ENCODE measurements at regions not wholly inside any gene's neighbourhood (a gene's known extent, or its start where the extent isn't known, plus 50 kb on each side); places are given as distances from the start of the nearest gene placed in this dataset.

- no peak for TF ChIP-seq CTCF (IDR thresholded peaks at IDR 0.05; ENCODE audit: insufficient read depth, low read length)
- no peak for TF ChIP-seq POLR2AphosphoS5 (IDR thresholded peaks at IDR 0.05; ENCODE audit: low read depth)
- TF ChIP-seq GABPA (IDR thresholded peaks at IDR 0.05; ENCODE audit: low read depth) = no peak
- TF ChIP-seq REST (IDR thresholded peaks at IDR 0.05; ENCODE audit: insufficient replicate concordance, low read depth) = no peak
- TF ChIP-seq SPI1 (IDR thresholded peaks at IDR 0.05; ENCODE audit: borderline replicate concordance, low read depth) = no peak
- Histone ChIP-seq H3K27ac (replicated peaks) (no peak overlapping the region), H3K4me3 (replicated peaks; ENCODE audit: insufficient read depth, low read length) (no peak overlapping the region), H3K27me3 (ENCODE audit: insufficient read depth, poor library complexity, severe bottlenecking) (no peaks in the 10 kb centered on the region)
- DNase-seq (ENCODE audit: low read depth in 1 of 2, low spot score in 1 of 2) = no peak
Observed at GRCh38 chr3:81898336-81898735, 136.9 kb upstream of the GBE1 start.

GRCh38 chr3:81894598-81894997, 133.2 kb upstream of the GBE1 start:
- no peaks in the 10 kb centered on the region for H3K27me3 ChIP-seq (ENCODE audit: insufficient read depth, poor library complexity, severe bottlenecking)
- no peak for DNase-seq (ENCODE audit: low read depth in 1 of 2, low spot score in 1 of 2)
- TF ChIP-seq GABPA (IDR thresholded peaks at IDR 0.05; ENCODE audit: low read depth) (no peak), SPI1 (IDR thresholded peaks at IDR 0.05; ENCODE audit: borderline replicate concordance, low read depth) (no peak), POLR2AphosphoS5 (IDR thresholded peaks at IDR 0.05; ENCODE audit: low read depth) (no peak), CTCF (IDR thresholded peaks at IDR 0.05; ENCODE audit: insufficient read depth, low read length) (no peak), REST (IDR thresholded peaks at IDR 0.05; ENCODE audit: insufficient replicate concordance, low read depth) (no peak)
- no peak overlapping the region for H3K4me3 ChIP-seq (replicated peaks; ENCODE audit: insufficient read depth, low read length)
- no peak overlapping the region for H3K27ac ChIP-seq (replicated peaks)

GRCh38 chr3:81891055-81891895, 129.8 kb upstream of the GBE1 start:
- Histone ChIP-seq H3K4me3 (replicated peaks; ENCODE audit: insufficient read depth, low read length) (no peak overlapping the region), H3K27ac (replicated peaks) (no peak overlapping the region), H3K27me3 (ENCODE audit: insufficient read depth, poor library complexity, severe bottlenecking) (no peaks in the 10 kb centered on the region)
- TF ChIP-seq REST (IDR thresholded peaks at IDR 0.05; ENCODE audit: insufficient replicate concordance, low read depth) = no peak
- no peak for TF ChIP-seq GABPA (IDR thresholded peaks at IDR 0.05; ENCODE audit: low read depth)
- TF ChIP-seq CTCF (IDR thresholded peaks at IDR 0.05; ENCODE audit: insufficient read depth, low read length) = no peak
- no peak for TF ChIP-seq SPI1 (IDR thresholded peaks at IDR 0.05; ENCODE audit: borderline replicate concordance, low read depth)
- TF ChIP-seq POLR2AphosphoS5 (IDR thresholded peaks at IDR 0.05; ENCODE audit: low read depth) = no peak
- DNase-seq (ENCODE audit: low read depth in 1 of 2, low spot score in 1 of 2) = no peak

Measured in HL-60 (cell line).